Peyer's patch (tissue), 4 donors: ENCODE measurements at regions not wholly inside any gene's neighbourhood (a gene's known extent, or its start where the extent isn't known, plus 50 kb on each side); places are given as distances from the start of the nearest gene placed in this dataset.

Experiments used
- CTCF ChIP-seq, 6 experiments: fragments of 450-650 bp in 4 of 6; fragments of 200-600 bp in 2 of 6; sonication (generic) in 1 of 6; IDR thresholded peaks; one replicate each; pipeline ENCODE4 v1.5.1; 2017 to 2019; ENCODE audit warnings: antibody characterized with exemption in 6 of 6, mild to moderate bottlenecking in 3 of 6, moderate library complexity in 1 of 6
- POLR2A ChIP-seq, 2 donors: fragments of 450-650 bp; IDR thresholded peaks; one replicate each; pipeline ENCODE4 v1.5.1; 2017; ENCODE audit warnings: antibody characterized with exemption in 2 of 2, mild to moderate bottlenecking in 2 of 2, moderate library complexity in 2 of 2

- TF ChIP-seq POLR2A (IDR thresholded peaks at IDR 0.05), result no peak
- no peak for TF ChIP-seq CTCF (IDR thresholded peaks at IDR 0.05)
Measured at GRCh38 chr10:3578682-3579081, 206.3 kb downstream of the KLF6 start.
